HG03135 (cell line): ENCODE measurements at regions not wholly inside any gene's neighbourhood (a gene's known extent, or its start where the extent isn't known, plus 50 kb on each side); places are given as distances from the start of the nearest gene placed in this dataset.

Source experiments
- ATAC-seq: cut with Tn5 transposase; IDR thresholded peaks from one replicate; pipeline ENCODE4 v1.9.1; 2021; ENCODE audit warnings: mild to moderate bottlenecking, moderate library complexity; ENCODE audit not compliant: unreplicated experiment

DNA sequence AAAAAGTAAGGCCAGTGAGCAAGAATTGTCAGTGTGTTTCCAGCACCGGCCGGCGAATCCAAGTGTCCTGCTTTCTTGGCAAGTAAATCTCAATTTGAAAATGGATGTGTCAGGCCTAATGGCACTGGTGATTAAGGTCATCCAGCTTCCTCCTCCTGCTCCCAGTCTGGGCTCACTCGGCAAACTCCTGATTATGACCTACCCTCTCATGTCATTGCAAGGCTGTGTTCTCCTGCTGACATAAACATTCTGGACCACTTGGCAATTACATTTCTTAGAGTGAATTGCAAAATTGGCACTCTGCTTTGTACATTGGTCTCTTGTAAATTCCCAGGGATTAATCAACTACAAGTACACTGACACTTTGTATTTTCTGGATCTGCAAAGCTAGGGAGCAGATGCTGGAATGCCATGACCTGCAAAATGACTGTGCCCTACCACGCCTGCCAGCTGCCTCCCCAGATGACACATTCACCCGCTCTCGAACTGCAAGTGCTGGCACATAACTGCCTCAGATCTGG is 473.8 kb downstream of the KIF20B start:
- ATAC-seq, result no peak

DNA sequence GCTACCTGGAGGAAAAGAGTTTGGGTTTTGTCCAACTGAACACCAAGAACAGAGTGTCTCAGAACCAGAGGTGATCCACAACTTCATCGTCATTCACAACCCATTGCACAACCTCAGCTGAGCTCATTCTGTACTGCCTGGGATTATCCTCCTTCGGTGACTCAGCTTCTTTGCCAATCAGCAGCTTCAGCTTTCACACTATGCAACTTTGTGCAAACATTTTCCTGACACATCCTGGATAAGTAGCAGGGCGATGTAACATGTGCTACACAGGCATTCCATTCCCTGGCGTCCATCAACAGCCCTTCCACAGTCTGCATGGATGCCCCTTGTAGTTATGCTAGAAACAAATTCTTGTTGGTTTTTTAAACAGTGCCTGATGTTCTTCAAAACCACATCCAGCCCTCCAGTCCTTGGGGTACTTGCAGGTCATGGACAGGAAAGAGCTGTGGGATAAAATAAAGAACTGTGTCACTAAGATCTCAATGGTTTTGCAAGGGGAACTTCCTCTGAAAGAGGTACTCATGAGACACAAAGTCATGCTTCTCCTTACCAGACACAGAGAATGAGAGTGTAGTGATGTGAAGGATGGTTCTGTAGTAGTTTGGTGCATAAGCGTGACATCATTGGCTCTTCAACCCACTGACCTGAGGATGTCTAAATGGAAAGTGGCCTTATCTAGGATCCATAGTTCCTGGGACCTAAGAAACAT is 478.5 kb downstream of the KIF20B start:
- no peak for ATAC-seq

GRCh38 chr10:90180886-90181691 is 479.7 kb downstream of the KIF20B start:
- no peak for ATAC-seq

- ATAC-seq, result no peak
Measured at GRCh38 chr10:90192825-90193224, 491.4 kb downstream of the KIF20B start.

DNA sequence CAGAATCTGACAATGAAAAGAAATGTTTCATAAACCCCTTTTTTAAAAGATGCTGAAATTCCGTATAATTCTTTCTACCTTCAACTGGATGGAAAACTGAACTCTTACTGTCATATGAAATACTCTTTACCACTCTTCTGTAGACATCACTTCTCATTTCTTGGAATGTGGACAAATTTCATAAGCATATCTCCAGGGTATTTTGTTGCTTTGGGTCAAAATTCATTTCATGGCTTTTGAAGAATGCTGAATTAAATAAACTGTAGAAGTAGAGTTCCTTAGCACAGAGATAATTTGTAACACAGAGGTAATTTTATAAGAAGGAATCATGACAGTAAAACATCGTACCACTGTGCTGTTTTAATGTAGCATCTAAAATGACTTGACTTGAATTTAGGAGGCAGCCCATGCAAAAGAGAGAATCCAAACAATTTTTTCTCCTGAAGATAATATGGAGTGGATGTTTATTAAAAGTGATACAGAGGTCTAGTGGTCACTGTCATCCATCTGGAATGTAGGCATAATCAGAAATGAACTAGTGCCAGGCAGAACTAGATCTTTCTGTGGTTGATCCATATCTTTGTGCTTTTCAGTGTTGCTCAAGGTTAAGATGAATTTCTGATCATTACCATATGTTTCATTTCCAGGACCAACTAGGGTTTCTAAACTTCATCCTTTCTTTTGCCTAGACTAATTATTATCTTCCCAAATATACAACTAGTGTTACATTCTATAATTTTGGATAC is 492.0 kb downstream of the KIF20B start:
- no peak for ATAC-seq

- no peak for ATAC-seq
Measured at GRCh38 chr10:90195288-90195840, 494.0 kb downstream of the KIF20B start.

DNA sequence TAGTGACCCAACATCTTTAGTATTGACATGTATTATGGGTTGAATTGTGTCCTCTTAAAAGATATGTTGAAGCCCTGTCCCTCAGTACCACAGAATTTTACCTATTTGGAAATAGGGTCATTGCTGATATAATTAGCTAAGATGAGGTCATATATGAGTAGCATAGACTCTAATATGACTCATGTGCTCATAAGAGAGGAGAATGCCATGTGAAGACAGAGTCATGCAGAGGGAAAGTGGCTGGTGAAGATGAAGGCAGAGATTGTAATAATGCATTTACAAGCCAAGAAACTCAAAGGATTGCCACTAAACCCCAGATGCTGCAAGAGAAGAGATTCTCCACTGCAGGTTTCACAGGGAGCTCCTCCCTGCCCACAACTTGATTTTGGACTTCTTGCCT is 496.4 kb downstream of the KIF20B start:
- no peak for ATAC-seq

DNA sequence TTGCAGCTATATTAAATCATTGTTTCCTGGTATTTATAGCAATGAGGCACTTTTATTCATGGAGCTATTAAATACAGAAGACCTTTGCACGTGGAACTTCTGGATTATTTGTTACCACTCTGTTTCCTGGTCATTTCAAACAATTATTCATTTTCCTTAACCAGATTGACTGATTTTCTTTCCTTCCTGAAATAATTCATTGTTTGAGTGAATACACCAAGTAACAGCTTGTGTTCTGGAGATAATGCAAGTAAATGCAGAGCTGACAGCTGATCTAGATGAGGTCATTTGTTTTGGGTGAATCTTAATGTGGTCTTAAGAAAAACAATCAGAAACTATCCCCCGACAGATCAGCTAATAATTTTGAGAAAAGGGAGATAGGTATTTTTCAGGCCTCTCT is 497.7 kb downstream of the KIF20B start:
- no peak for ATAC-seq

GRCh38 chr10:90199513-90199912 is 498.1 kb downstream of the KIF20B start:
- no peak for ATAC-seq

DNA sequence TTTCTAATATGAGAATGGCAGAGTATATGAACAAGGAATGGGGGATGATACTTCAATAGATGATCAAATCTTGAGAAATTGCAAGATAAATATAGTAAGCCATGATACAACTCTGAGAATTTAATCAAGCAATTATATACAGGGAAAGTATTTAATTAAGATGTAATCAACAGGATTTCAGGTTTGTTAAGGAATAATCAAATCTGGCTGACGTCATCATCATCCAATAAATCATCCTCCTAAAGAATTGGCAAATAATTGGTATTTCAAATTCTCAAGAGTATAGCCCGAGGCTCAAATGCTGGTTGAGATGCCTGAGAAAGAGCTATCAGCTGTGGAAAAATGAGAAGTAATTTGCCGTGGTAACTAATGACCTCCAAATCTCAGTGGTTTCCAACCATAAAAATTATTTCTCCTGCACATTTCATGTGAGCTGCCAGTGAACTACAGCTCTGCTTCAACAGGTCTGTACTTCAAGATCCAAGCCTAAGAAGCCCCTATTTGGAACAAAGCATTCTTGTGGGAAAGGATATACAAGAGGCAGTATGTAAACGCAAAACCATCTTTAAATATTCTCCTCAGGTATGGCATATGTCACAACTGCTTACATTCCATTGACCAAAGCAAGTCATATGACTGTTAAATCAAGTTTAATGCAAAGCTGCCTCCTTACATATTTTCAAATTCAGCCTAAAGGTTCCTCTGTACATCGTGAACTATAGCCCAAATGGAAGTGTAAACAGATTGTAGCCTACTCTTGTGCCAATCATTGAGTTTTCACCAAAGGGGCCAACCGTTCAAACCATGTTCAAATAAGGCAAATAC is 503.0 kb downstream of the KIF20B start:
- ATAC-seq, result no peak

DNA sequence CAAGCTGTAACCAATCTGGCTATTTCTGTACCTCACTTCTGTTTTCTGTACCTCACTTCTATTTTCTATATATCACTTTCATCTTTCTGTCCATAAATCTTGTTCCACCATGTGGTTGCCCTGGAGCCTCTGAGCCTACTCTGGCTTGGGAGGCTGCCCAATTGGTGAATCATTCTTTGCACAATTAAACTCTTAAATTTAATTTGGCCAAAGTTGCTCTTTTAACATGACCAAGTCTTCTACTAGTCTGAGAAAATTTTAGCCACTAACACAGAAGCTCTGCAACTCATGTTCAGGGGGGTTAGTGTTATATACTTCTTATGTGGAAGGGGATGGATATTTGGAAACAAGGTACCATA is 503.5 kb downstream of the KIF20B start:
- no peak for ATAC-seq

DNA sequence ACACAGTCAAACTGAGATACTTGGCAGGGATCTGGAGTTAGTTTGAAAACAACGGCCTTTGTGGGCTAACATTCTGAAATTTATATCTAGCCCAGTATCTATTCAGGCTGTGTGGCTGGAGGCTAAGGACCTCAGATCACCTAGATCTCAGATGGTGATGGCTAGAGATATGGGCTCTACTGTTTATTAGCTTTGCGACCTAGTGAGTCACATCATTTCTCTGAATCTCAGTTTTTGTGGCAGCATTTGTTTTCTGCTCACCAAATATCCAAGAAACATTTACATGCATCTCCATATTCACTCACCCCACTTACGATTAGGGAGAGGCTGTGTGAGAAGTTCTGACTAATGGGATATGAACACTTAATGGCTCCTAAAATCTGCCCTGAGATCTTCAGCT is 503.9 kb downstream of the KIF20B start:
- ATAC-seq, result no peak

DNA sequence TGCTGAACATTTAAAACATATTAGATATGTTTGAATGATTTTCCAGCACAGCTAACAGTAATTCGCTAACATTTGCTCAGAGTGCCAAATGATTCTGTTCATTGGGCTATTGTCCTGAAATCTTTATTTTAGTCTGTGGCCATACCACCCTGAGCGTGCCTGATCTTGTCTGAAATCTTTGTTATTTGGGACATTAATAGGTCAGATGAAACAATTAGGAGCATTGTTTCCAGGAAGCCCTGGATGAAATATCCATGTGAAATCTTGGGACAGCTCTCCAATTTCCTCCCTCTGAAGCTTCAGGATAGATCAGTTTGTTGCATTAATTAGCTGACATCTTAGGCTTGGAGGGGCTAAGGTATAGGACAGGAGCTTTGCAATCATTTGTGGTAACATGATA is 512.0 kb downstream of the KIF20B start:
- no peak for ATAC-seq

DNA sequence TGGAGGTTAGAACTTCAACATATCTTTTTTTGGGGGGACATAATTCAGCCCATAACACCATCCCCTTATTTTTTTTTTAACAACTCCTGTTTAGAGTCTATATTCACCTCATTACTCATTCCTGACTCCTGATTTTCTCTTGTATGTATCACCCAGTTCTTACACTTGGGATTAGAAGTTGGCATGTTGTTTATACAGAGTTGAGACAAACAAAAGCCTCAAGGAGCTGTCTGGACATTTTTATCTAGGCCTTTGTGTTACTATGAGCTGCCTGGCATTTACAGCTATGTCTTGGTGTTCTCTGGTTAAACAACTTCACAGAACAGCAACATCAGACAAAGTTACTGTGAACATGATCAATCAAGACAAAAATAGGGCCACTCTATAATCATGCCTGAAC is 517.5 kb downstream of the KIF20B start:
- no peak for ATAC-seq

DNA sequence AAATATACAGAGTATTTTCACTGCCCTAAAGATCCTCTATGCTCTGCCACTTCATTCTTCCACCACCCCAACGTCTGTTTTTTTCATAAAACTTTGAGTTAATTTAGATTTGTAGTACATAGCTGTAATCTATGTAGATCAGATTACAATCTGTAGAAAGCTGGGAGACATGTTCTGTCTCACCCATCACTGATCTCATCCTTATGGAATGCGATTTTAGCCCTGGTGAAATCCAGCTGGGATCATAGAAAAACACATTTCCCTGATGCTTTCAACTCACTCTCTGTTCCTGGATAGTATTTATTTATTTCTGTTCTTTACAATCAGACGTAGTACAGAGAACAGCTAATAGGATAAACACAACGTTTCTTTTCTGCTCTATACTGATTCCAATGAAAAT is 521.0 kb downstream of the KIF20B start:
- no peak for ATAC-seq

GRCh38 chr10:90222939-90223338 is 521.5 kb downstream of the KIF20B start:
- ATAC-seq, result no peak

DNA sequence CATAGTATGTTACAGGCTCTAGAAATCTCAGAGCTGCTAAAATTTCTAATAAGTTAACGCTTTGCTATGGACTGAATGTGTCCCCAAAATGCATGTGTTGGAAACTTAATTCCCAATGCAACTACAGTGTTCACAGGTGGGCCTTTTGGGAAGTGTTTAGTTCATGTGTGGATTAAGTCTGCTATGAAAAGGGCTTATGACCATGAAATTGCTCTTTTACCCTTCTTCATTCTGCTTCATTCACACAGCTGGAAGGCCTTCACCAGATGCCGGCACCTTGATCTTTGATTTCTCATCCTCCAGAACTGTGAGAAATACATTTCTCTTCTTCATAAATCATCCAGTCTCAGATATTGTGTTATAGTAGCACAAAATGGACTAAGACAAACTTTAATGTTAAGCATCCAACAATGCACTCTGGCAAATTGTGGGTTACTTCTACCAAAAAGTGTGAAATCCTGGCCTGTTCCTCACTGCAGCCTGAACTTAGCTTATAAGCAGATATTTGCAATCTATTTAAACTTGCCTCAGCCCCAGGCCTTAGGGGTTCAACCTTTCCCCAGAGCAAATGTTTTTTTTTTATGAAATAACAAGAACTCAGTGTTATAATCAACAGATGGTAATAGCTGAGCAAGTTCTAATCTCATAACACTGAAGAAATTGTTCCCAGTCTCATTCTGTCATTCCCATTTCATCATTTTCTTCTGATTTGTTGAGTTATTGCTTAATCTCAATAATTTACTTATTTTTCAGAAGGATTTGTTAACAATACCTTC is 523.6 kb downstream of the KIF20B start:
- ATAC-seq, result no peak

DNA sequence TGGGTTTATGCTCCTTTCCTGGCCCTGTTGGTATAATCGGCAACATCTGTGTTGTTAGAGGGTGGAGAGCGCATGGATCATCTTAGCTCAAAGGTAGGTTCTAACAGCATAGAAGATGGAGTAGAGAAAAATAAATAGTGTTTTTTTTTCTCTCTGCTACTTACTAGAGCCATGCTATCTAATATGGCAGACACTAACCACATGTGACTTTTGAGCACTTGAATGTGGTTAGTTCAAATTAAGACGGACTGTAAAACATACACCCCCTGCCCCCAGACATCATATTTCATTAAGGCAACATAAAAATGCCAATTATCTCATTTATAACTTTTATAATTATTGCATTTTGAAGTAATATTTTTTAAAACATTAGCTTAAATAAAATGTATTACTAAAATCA is 525.1 kb downstream of the KIF20B start:
- ATAC-seq, result no peak

GRCh38 chr10:90227217-90227656 is 525.8 kb downstream of the KIF20B start:
- no peak for ATAC-seq

DNA sequence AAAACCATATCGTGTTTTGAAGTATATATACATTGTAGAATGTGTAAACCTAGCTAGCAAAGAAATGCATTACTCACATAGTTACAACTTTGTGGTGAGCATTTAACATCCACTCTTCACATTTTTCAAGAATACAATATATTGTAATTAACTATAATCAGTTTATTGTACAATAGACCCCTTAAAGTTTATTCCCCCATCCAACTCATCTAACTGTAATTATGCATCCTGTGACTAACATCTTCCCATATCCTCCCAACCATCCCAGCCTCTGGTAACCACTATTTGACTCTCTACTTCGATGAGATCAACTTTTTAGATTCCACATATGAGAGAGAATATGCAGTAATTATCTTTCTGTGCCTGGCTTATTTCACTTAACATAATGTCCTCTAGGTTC is 526.4 kb downstream of the KIF20B start:
- no peak for ATAC-seq
